ENCODE measurements at regions not wholly inside any gene's neighbourhood (a gene's known extent, or its start where the extent isn't known, plus 50 kb on each side); places are given as distances from the start of the nearest gene placed in this dataset.

DNA sequence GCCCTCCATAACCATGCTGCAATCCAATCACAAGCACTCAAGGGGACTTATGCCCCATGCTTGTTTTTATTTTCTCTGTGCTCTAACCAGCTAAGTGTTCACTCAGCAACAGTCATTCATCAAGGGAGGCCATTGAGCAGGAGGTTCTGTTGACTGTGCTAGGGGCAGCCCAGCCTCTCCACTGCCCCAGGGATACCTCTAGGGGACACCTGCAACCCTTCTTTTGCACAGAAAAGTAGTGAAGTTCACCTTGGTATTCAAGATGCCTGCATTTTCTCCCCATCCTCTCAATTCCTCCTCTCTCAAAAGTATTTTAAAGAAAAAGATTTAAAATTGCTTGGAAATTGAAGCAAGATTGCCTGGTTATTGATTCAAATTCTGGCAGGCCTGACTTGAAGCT lies 124.7 kb upstream of the GNAO1 start:
- POLR2A ChIA-PET (ENCODE audit: unreplicated experiment): no interaction called here

DNA sequence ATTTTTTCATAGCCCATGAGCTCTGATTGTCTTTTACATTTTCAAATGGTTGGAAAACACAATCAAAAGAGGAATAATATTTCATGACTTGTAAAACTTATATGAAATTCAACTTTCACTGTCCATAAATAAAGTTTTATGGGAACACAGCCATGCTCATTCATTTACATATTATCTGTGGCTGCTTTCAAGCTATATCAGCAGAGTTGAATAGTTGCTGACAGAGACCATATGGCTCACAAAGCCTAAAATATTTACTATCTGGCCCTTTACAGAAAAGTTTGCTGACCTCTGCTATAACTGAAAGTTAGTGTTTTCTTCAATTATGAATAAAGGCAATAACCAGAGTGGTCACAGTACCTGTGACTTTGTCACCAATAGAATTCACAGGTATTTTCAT lies 128.2 kb upstream of the GNAO1 start:
- DNase-seq (no peak), ATAC-seq (no peak)
- no peaks in the 10 kb centered on the region for H3K36me3 ChIP-seq (ENCODE audit: low read depth, low read length)
- H3K4me1 ChIP-seq (ENCODE audit: insufficient read depth, low read length): no peaks in the 10 kb centered on the region
- no peaks in the 10 kb centered on the region for H3K79me2 ChIP-seq (ENCODE audit: low read length)
- H3F3A ChIP-seq (ENCODE audit: low read length, unreplicated experiment): no peaks in the 10 kb centered on the region
- no peaks in the 10 kb centered on the region for H4K20me1 ChIP-seq (ENCODE audit: low read length)
- H3K27me3 ChIP-seq (ENCODE audit: low read length): no peaks in the 10 kb centered on the region
- no peak overlapping the region for H3K4me2 ChIP-seq (ENCODE audit: low read length)
- POLR2A ChIA-PET (ENCODE audit: unreplicated experiment): no interaction called here
- intact Hi-C loops (cut with micrococcal nuclease): no loop called here
- H3K9me2 ChIP-seq (replicated peaks; ENCODE audit: low read length): no peaks in the 10 kb centered on the region
- no peak overlapping the region for H3K4me3 ChIP-seq (ENCODE audit: low read length)
- BruUV-seq (replicated peaks): no TSS peak
- no peak for TF ChIP-seq EZH2phosphoT487 (IDR thresholded peaks at IDR 0.05; ENCODE audit: borderline replicate concordance, low read length)
- no peak for TF ChIP-seq EZH2 (IDR thresholded peaks at IDR 0.05; ENCODE audit: low read length, unreplicated experiment)
- TF ChIP-seq, protein P1, sequence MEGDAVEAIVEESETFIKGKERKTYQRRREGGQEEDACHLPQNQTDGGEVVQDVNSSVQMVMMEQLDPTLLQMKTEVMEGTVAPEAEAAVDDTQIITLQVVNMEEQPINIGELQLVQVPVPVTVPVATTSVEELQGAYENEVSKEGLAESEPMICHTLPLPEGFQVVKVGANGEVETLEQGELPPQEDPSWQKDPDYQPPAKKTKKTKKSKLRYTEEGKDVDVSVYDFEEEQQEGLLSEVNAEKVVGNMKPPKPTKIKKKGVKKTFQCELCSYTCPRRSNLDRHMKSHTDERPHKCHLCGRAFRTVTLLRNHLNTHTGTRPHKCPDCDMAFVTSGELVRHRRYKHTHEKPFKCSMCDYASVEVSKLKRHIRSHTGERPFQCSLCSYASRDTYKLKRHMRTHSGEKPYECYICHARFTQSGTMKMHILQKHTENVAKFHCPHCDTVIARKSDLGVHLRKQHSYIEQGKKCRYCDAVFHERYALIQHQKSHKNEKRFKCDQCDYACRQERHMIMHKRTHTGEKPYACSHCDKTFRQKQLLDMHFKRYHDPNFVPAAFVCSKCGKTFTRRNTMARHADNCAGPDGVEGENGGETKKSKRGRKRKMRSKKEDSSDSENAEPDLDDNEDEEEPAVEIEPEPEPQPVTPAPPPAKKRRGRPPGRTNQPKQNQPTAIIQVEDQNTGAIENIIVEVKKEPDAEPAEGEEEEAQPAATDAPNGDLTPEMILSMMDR (conservative IDR thresholded peaks at IDR 0.05; ENCODE audit: low read depth, low read length): no peak
- no peak overlapping the region for H2AFZ ChIP-seq (ENCODE audit: low read length)
- no peak overlapping the region for H3K9ac ChIP-seq (ENCODE audit: low read length)
- H3K9me3 ChIP-seq (ENCODE audit: low read length): no peaks in the 10 kb centered on the region
- CTCF ChIA-PET: no interaction called here
- H3K27ac ChIP-seq (ENCODE audit: low read length): no peak overlapping the region

More for the DNA sequence above, 124.7 kb upstream of the GNAO1 start:
- H3K9me2 ChIP-seq (replicated peaks; ENCODE audit: low read length): no peaks in the 10 kb centered on the region
- no peak overlapping the region for H3K9ac ChIP-seq (ENCODE audit: low read length)
- ATAC-seq (no peak), DNase-seq (no peak)
- H3K4me3 ChIP-seq (ENCODE audit: low read length): no peak overlapping the region
- CTCF ChIA-PET: no interaction called here
- no peak overlapping the region for H2AFZ ChIP-seq (ENCODE audit: low read length)
- no peaks in the 10 kb centered on the region for H3K27me3 ChIP-seq (ENCODE audit: low read length)
- H3K27ac ChIP-seq (ENCODE audit: low read length): no peak overlapping the region
- no peaks in the 10 kb centered on the region for H4K20me1 ChIP-seq (ENCODE audit: low read length)
- no TSS peak for BruUV-seq (replicated peaks)
- H3K9me3 ChIP-seq (ENCODE audit: low read length): no peaks in the 10 kb centered on the region
- H3K4me2 ChIP-seq (ENCODE audit: low read length): no peak overlapping the region
- no peaks in the 10 kb centered on the region for H3F3A ChIP-seq (ENCODE audit: low read length, unreplicated experiment)
- H3K36me3 ChIP-seq (ENCODE audit: low read depth, low read length): no peaks in the 10 kb centered on the region
- no peak for TF ChIP-seq EZH2phosphoT487 (IDR thresholded peaks at IDR 0.05; ENCODE audit: borderline replicate concordance, low read length)
- TF ChIP-seq EZH2 (IDR thresholded peaks at IDR 0.05; ENCODE audit: low read length, unreplicated experiment): no peak
- TF ChIP-seq, protein P1 (conservative IDR thresholded peaks at IDR 0.05; ENCODE audit: low read depth, low read length): no peak
- no peaks in the 10 kb centered on the region for H3K79me2 ChIP-seq (ENCODE audit: low read length)
- intact Hi-C loops (cut with micrococcal nuclease): no loop called here
- H3K4me1 ChIP-seq (ENCODE audit: insufficient read depth, low read length): no peaks in the 10 kb centered on the region

DNA sequence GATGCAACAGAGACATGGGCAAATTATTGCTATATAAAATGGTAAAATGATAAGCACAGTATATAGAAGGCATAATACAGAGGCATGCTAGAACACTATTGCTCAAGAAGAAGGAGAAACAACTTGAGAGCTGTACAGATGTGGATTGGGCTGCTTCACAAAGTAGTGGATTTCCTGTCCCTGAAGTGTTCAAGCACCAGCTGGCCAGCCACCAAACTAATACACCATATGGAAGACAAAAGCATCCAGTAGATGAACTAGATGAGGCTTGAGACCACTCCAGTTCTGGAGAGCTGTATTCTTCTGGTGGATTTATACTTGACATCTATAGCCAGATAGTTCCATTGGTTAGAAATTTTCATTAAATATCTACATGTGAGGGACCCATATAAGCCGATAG lies 134.1 kb upstream of the GNAO1 start:
- no peak overlapping the region for H3K9ac ChIP-seq (ENCODE audit: low read length)
- no peaks in the 10 kb centered on the region for H3K9me2 ChIP-seq (replicated peaks; ENCODE audit: low read length)
- ATAC-seq: no peak
- H3K4me2 ChIP-seq (ENCODE audit: low read length): no peak overlapping the region
- no peaks in the 10 kb centered on the region for H3K36me3 ChIP-seq (ENCODE audit: low read depth, low read length)
- ChIA-PET POLR2A (ENCODE audit: unreplicated experiment) (no interaction called here), CTCF (no interaction called here)
- H3K27me3 ChIP-seq (ENCODE audit: low read length): 0 out of 2 replicates have a peak, but pooled peaks cover 10% of the 10 kb centered on the region
- H3K79me2 ChIP-seq (ENCODE audit: low read length): no peaks in the 10 kb centered on the region
- no peaks in the 10 kb centered on the region for H4K20me1 ChIP-seq (ENCODE audit: low read length)
- TF ChIP-seq EZH2phosphoT487 (IDR thresholded peaks at IDR 0.05; ENCODE audit: borderline replicate concordance, low read length) (no peak), EZH2 (IDR thresholded peaks at IDR 0.05; ENCODE audit: low read length, unreplicated experiment) (no peak)
- TF ChIP-seq, protein P1 (conservative IDR thresholded peaks at IDR 0.05; ENCODE audit: low read depth, low read length): no peak
- BruUV-seq (replicated peaks): no TSS peak
- H3K4me1 ChIP-seq (ENCODE audit: insufficient read depth, low read length): no peaks in the 10 kb centered on the region
- H3F3A ChIP-seq (ENCODE audit: low read length, unreplicated experiment): no peaks in the 10 kb centered on the region
- no peak for DNase-seq
- no peak overlapping the region for H3K4me3 ChIP-seq (ENCODE audit: low read length)
- H3K9me3 ChIP-seq (ENCODE audit: low read length): no peaks in the 10 kb centered on the region
- intact Hi-C loops (cut with micrococcal nuclease): no loop called here
- H2AFZ ChIP-seq (ENCODE audit: low read length): no peak overlapping the region
- no peak overlapping the region for H3K27ac ChIP-seq (ENCODE audit: low read length)

Measured in PC-3 (cell line).